GM08714 (cell line): ENCODE measurements at regions not wholly inside any gene's neighbourhood (a gene's known extent, or its start where the extent isn't known, plus 50 kb on each side); places are given as distances from the start of the nearest gene placed in this dataset.

ENCODE experiments used
- H3K4me3 ChIP-seq: fragments of 200-500 bp; sonication (Bioruptor generic); 2 replicates; pipeline ENCODE4 v1.5.1; 2014; ENCODE audit warnings: mild to moderate bottlenecking, low read length, inconsistent platforms
- ZNF274 ChIP-seq: IDR thresholded peaks from 2 replicates; pipeline ENCODE4 v1.6.1; 2012; ENCODE audit warnings: mild to moderate bottlenecking, low read depth, low read length

- H3K4me3 ChIP-seq = no peak overlapping the region
- TF ChIP-seq ZNF274 = no peak
Observed at GRCh38 chr2:11953258-11953657, 206.8 kb downstream of the LPIN1 start.

GRCh38 chr2:11955314-11955713, 208.9 kb downstream of the LPIN1 start:
- no peak for TF ChIP-seq ZNF274
- no peak overlapping the region for H3K4me3 ChIP-seq

- no peak for TF ChIP-seq ZNF274
- no peak overlapping the region for H3K4me3 ChIP-seq
Observed at GRCh38 chr2:11955884-11956291, 209.5 kb downstream of the LPIN1 start.

GRCh38 chr2:11962707-11963328, 216.4 kb downstream of the LPIN1 start:
- H3K4me3 ChIP-seq = no peak overlapping the region
- TF ChIP-seq ZNF274 = no peak

- no peak overlapping the region for H3K4me3 ChIP-seq
- no peak for TF ChIP-seq ZNF274
Observed at GRCh38 chr2:11963966-11964365, 217.5 kb downstream of the LPIN1 start.

- no peak for TF ChIP-seq ZNF274
Observed at GRCh38 chr2:11967946-11968465, 221.6 kb downstream of the LPIN1 start.

GRCh38 chr2:11968521-11968920, 222.1 kb downstream of the LPIN1 start:
- no peak for TF ChIP-seq ZNF274
- H3K4me3 ChIP-seq = no peak overlapping the region

More at GRCh38 chr2:11967946-11968465, 221.6 kb downstream of the LPIN1 start:
- H3K4me3 ChIP-seq = no peak overlapping the region

- no peak overlapping the region for H3K4me3 ChIP-seq
- no peak for TF ChIP-seq ZNF274
Observed at GRCh38 chr2:11969774-11970173, 223.3 kb downstream of the LPIN1 start.

- no peak for TF ChIP-seq ZNF274
- no peak overlapping the region for H3K4me3 ChIP-seq
Observed at GRCh38 chr2:11974573-11974972, 228.1 kb downstream of the LPIN1 start.

GRCh38 chr2:11975373-11975772, 228.9 kb downstream of the LPIN1 start:
- TF ChIP-seq ZNF274 = no peak
- no peak overlapping the region for H3K4me3 ChIP-seq

- TF ChIP-seq ZNF274 = no peak
- H3K4me3 ChIP-seq = no peak overlapping the region
Observed at GRCh38 chr2:11976073-11976472, 229.6 kb downstream of the LPIN1 start.

GRCh38 chr2:11977766-11978524, 231.5 kb downstream of the LPIN1 start:
- no peak overlapping the region for H3K4me3 ChIP-seq
- TF ChIP-seq ZNF274 = no peak

GRCh38 chr2:11980809-11981208, 234.4 kb downstream of the LPIN1 start:
- TF ChIP-seq ZNF274 = no peak
- no peak overlapping the region for H3K4me3 ChIP-seq

- no peak for TF ChIP-seq ZNF274
- H3K4me3 ChIP-seq = no peak overlapping the region
Observed at GRCh38 chr2:11983401-11983800, 237.0 kb downstream of the LPIN1 start.

GRCh38 chr2:11983870-11984269, 237.4 kb downstream of the LPIN1 start:
- no peak overlapping the region for H3K4me3 ChIP-seq
- no peak for TF ChIP-seq ZNF274
